ENCODE measurements at regions not wholly inside any gene's neighbourhood (a gene's known extent, or its start where the extent isn't known, plus 50 kb on each side); places are given as distances from the start of the nearest gene placed in this dataset.

- TF ChIP-seq EZH2 (IDR thresholded peaks at IDR 0.05; ENCODE audit: insufficient read depth, poor library complexity, severe bottlenecking) (no peak), EZH2phosphoT487 (IDR thresholded peaks at IDR 0.05; ENCODE audit: insufficient read depth, low read depth) (no peak)
Measured at GRCh38 chr1:222956601-222957000, 141.8 kb downstream of the DISP1 start.
